HUES6 (cell line): ENCODE measurements at regions not wholly inside any gene's neighbourhood (a gene's known extent, or its start where the extent isn't known, plus 50 kb on each side); places are given as distances from the start of the nearest gene placed in this dataset.

Experiments
- H3K27ac ChIP-seq: 2 replicates; pipeline ENCODE4 v1.7.0; 2013; ENCODE audit warnings: low read depth, mild to moderate bottlenecking, low read length, inconsistent platforms
- H3K27me3 ChIP-seq: 2 replicates; pipeline ENCODE4 v1.6.1; 2013; ENCODE audit warnings: low read length; ENCODE audit not compliant: control insufficient read depth, insufficient read depth
- H3K36me3 ChIP-seq: 2 replicates; pipeline ENCODE4 v1.6.1; 2013; ENCODE audit warnings: low read length; ENCODE audit not compliant: control insufficient read depth, insufficient read depth
- H3K4me1 ChIP-seq: 2 replicates; pipeline ENCODE4 v1.6.1; 2013; ENCODE audit warnings: low read length; ENCODE audit not compliant: control insufficient read depth, insufficient read depth
- H3K4me3 ChIP-seq: 2 replicates; pipeline ENCODE4 v1.5.1; 2013; ENCODE audit warnings: low read depth, low read length
- H3K9ac ChIP-seq: one replicate; pipeline ENCODE4 v1.6.1; 2013; ENCODE audit warnings: mild to moderate bottlenecking, low read length
- H3K9me3 ChIP-seq: 2 replicates; pipeline ENCODE4 v1.6.1; 2013; ENCODE audit warnings: low read depth, low read length; ENCODE audit not compliant: control insufficient read depth, insufficient read depth

GRCh38 chr4:163762741-163763140 is 268.3 kb downstream of the TMA16 start:
- Histone ChIP-seq H3K27ac (no peak overlapping the region), H3K4me1 (no peaks in the 10 kb centered on the region), H3K36me3 (no peaks in the 10 kb centered on the region), H3K9me3 (no peaks in the 10 kb centered on the region), H3K4me3 (no peak overlapping the region), H3K9ac (no peak overlapping the region), H3K27me3 (no peaks in the 10 kb centered on the region)

DNA sequence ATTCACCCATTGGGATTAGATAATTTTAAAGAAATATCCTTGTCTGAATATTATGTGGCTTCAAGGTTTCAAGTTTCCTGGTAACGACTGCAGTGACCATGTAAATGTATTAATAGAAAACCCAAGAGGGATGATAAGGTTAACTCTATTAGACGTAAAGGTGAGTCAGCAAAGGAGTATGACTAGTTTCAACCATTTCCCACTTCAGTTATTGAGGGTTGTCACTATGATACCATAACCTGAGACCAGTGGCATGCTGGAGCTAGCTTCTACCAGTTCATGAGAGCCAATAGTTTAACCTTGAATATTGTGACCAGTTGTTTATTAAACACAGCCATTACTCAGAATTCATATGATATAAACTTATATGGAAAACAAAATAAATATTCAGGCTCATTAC is 270.1 kb downstream of the TMA16 start:
- Histone ChIP-seq H3K36me3 (no peaks in the 10 kb centered on the region), H3K27me3 (no peaks in the 10 kb centered on the region), H3K9me3 (no peaks in the 10 kb centered on the region), H3K4me3 (no peak overlapping the region), H3K4me1 (no peaks in the 10 kb centered on the region), H3K9ac (no peak overlapping the region), H3K27ac (no peak overlapping the region)

GRCh38 chr4:163768014-163768413 is 273.5 kb downstream of the TMA16 start:
- H3K9ac ChIP-seq = no peak overlapping the region
- H3K36me3 ChIP-seq = no peaks in the 10 kb centered on the region
- no peaks in the 10 kb centered on the region for H3K9me3 ChIP-seq
- no peak overlapping the region for H3K4me3 ChIP-seq
- no peaks in the 10 kb centered on the region for H3K4me1 ChIP-seq
- no peaks in the 10 kb centered on the region for H3K27me3 ChIP-seq
- H3K27ac ChIP-seq = no peak overlapping the region

GRCh38 chr4:163772238-163772637 is 277.7 kb downstream of the TMA16 start:
- Histone ChIP-seq H3K36me3 (no peaks in the 10 kb centered on the region), H3K27ac (no peak overlapping the region), H3K9ac (no peak overlapping the region), H3K27me3 (no peaks in the 10 kb centered on the region), H3K4me3 (no peak overlapping the region), H3K9me3 (no peaks in the 10 kb centered on the region), H3K4me1 (no peaks in the 10 kb centered on the region)

GRCh38 chr4:163773940-163774339 is 279.4 kb downstream of the TMA16 start:
- H3K4me1 ChIP-seq = no peaks in the 10 kb centered on the region
- no peaks in the 10 kb centered on the region for H3K27me3 ChIP-seq
- H3K9me3 ChIP-seq = no peaks in the 10 kb centered on the region
- no peak overlapping the region for H3K27ac ChIP-seq
- H3K36me3 ChIP-seq = no peaks in the 10 kb centered on the region
- H3K9ac ChIP-seq = no peak overlapping the region
- no peak overlapping the region for H3K4me3 ChIP-seq

DNA sequence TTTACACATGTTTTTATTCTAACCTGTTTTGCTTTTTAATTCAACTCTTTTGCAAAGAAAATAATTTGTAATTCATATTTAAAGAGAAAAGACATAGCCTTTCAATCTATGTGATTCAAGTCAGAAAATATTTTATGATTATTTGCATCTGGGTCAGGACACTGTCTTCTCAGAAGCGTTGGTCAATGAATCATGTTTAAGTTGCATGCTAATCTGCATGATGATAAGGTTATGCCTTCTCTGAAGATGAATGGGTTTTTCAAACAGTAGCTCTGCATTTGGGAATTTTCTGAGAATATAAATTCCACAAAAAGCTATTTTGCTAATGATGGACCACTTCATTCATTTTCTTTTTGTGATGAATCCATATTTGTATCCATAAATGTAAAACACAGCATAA is 282.5 kb downstream of the TMA16 start:
- Histone ChIP-seq H3K4me3 (no peak overlapping the region), H3K27ac (no peak overlapping the region), H3K27me3 (no peaks in the 10 kb centered on the region), H3K9ac (no peak overlapping the region), H3K4me1 (no peaks in the 10 kb centered on the region), H3K36me3 (no peaks in the 10 kb centered on the region), H3K9me3 (no peaks in the 10 kb centered on the region)

DNA sequence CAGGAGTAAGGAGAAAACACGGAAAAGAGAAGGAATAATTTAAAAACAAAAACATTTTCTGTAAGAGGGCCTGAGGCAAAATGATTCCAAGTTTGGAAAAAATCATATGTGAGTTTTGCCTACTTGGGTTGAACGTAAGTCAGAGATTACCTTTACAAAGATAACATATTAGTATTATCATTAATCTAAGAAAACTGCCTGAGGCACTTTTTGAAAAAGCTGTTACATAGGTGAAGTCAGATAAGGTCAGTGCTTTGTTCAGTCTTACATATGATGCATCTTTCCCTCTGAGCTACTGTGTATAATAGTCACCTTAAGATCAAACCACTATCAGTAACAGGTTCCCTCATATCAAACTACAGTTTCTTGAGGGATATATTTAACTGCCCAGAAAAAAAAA is 287.2 kb downstream of the TMA16 start:
- no peak overlapping the region for H3K4me3 ChIP-seq
- H3K9ac ChIP-seq = no peak overlapping the region
- no peaks in the 10 kb centered on the region for H3K36me3 ChIP-seq
- H3K4me1 ChIP-seq = no peaks in the 10 kb centered on the region
- H3K9me3 ChIP-seq = peaks cover 5% of the 10 kb centered on the region
- H3K27me3 ChIP-seq = no peaks in the 10 kb centered on the region
- no peak overlapping the region for H3K27ac ChIP-seq

GRCh38 chr4:163790231-163790630 is 295.7 kb downstream of the TMA16 start:
- no peak overlapping the region for H3K27ac ChIP-seq

DNA sequence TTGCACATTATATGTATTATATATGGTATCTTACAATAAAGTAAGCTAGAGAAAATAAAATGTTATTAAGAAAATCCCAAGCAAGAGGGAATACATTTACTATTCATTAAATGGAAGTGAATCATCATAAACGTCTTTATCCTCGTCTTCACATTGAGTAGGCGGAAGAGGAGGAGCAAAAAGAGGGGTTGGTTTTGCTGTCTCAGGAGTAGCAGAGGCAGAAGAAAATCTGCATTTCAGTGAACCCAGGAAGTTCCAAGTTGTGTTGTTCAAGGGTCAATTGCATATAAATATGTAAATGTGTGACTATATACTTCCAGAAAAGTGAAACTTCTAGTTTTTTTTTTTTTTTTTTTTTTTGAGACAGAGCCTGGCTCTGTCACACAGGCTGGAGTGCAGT is 301.4 kb downstream of the TMA16 start:
- H3K27me3 ChIP-seq = no peaks in the 10 kb centered on the region
- H3K36me3 ChIP-seq = no peaks in the 10 kb centered on the region
- no peak overlapping the region for H3K27ac ChIP-seq
- no peak overlapping the region for H3K4me3 ChIP-seq
- no peaks in the 10 kb centered on the region for H3K4me1 ChIP-seq
- no peak overlapping the region for H3K9ac ChIP-seq
- no peaks in the 10 kb centered on the region for H3K9me3 ChIP-seq

More at GRCh38 chr4:163790231-163790630, 295.7 kb downstream of the TMA16 start:
- Histone ChIP-seq H3K36me3 (no peaks in the 10 kb centered on the region), H3K4me3 (no peak overlapping the region), H3K4me1 (no peaks in the 10 kb centered on the region), H3K9me3 (no peaks in the 10 kb centered on the region), H3K27me3 (no peaks in the 10 kb centered on the region), H3K9ac (no peak overlapping the region)

- H3K9ac ChIP-seq = no peak overlapping the region
- no peaks in the 10 kb centered on the region for H3K4me1 ChIP-seq
Observed at GRCh38 chr4:163804001-163804400, 309.5 kb downstream of the TMA16 start.

DNA sequence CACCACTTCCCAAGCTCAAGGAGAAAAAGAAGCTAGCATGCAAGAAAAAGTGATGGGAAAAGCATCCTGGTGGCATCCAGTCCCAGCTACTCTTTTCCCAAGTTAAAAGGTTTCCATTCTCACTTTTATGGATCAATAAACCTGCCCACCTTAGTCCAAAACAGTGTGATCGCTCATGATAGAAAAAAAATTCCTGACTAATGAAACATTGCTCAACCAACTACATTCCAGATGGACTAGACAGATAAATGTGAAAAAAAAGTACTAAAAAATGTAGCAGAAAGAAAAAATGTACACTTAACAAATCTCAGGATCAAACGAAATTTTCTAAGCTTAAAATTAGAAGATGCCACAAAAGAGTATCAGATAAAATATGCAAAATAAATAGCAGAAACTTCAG is 312.2 kb downstream of the TMA16 start:
- Histone ChIP-seq H3K27me3 (no peaks in the 10 kb centered on the region), H3K9ac (no peak overlapping the region)

More at GRCh38 chr4:163804001-163804400, 309.5 kb downstream of the TMA16 start:
- Histone ChIP-seq H3K27me3 (no peaks in the 10 kb centered on the region), H3K9me3 (no peaks in the 10 kb centered on the region), H3K4me3 (no peak overlapping the region), H3K27ac (no peak overlapping the region), H3K36me3 (no peaks in the 10 kb centered on the region)

DNA sequence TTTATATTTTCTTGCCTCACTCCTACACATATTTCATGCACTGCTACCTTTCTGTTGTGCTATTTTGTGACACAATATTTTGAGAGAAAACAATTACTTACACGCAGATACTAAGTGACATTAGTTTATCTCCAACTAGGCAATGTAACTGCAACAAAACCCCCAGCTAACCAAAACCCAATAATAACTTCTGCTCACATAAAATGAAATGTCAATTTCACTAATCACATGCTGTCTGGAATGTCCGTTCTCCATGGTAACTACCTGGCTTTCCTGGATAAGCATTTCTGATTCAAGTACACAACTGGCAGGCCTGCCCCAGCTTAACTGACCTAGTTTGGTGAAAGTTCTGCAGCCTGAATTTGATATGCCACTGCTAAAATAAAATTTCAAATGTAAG is 313.5 kb downstream of the TMA16 start:
- no peaks in the 10 kb centered on the region for H3K36me3 ChIP-seq
- H3K27ac ChIP-seq = no peak overlapping the region
- H3K27me3 ChIP-seq = no peaks in the 10 kb centered on the region
- no peak overlapping the region for H3K9ac ChIP-seq
- H3K4me1 ChIP-seq = no peaks in the 10 kb centered on the region
- H3K9me3 ChIP-seq = no peaks in the 10 kb centered on the region
- H3K4me3 ChIP-seq = no peak overlapping the region

More for the DNA sequence above, 312.2 kb downstream of the TMA16 start:
- no peaks in the 10 kb centered on the region for H3K4me1 ChIP-seq
- H3K9me3 ChIP-seq = no peaks in the 10 kb centered on the region
- H3K27ac ChIP-seq = no peak overlapping the region
- H3K36me3 ChIP-seq = no peaks in the 10 kb centered on the region
- H3K4me3 ChIP-seq = no peak overlapping the region
